ENCODE measurements at regions not wholly inside any gene's neighbourhood (a gene's known extent, or its start where the extent isn't known, plus 50 kb on each side); places are given as distances from the start of the nearest gene placed in this dataset.
"Not testable (repeated sequence)": the region's sequence is repeated elsewhere in the genome, so short reads cannot be mapped to it uniquely, and the experiment has no call there.

DNA sequence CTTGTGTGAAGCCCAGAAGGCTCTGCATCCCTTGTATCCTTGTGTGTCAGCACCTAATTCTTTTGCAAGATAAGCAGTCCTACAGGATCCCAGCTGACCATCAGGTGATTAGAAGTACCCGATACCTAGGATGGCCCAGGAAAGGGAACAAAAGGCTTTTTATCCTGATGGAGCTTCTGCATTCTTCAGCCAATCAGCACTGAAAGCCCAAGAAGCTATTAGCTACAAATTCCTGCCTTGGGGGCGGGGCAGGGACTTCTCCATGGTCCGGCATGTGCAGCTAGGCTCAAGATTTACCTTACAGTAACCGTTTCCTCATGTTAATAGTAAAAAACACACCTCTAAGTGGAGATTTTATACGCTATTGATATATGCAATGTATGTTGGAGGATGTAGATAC lies 264.6 kb upstream of the THUMPD2 start:
- DNase-seq, result no peak

DNA sequence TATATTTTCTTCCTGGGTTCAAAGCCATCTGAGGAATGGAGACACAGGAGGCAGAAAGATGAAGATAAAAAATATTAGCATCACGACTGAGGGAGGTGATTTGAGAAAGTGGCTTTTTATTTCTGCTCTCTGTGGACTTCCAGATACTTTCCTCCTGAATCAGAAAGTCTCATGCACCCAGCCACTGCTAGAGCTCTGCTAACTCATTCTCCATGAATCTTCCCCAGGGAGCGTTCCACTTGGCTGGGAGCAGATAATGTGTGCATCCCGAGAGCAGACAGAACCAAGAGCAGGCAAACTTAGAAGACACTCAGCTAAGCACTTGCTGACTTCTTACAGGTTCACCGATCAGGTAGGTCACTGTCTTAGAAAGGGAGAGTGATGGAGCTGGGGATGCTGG lies 264.1 kb upstream of the THUMPD2 start:
- DNase-seq, result no peak

DNA sequence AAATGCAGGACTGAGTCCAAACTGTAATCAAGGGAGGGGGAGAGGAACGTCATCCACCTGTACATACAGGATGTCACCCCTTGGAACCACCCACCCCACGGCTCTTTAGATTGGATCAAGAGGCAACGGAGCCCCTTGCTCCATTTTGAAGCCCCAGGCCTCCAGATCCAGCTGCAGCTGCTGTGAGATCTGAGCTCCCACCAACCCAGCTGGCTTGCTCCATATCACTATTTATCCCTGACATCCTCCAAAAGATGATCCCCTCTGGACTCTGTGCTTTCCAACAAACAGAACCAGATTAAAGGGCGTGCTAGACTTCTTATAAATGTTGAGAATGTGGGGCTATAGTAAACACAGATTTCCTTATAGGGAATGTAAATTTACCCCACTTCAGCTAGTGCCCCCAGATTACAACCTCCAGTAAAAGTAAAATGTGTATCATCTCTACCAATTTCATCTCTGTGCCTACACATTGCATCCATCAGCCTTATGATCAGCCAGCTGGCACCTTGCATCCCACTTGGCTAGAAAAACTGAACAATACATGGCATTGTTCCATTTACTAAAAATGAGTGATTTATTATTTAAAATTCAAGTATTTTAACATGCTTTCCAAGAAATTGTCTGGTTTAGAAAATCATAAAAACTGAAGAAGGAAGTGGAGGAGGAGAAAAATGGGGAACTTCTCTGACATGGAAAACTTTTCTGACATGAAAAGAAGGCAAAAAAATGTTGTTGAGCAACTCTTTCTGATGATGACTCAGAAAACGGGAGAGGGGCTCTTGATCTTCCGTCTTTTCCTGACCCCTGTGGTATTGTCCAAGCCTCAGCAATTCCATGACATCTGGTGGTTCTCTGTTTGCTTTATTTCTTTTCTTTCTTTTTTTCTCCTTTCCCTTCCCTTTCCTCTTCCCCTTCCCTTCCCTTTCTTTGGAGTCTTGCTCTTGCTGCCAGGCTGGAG lies 262.6 kb upstream of the THUMPD2 start:
- no peak for DNase-seq

DNA sequence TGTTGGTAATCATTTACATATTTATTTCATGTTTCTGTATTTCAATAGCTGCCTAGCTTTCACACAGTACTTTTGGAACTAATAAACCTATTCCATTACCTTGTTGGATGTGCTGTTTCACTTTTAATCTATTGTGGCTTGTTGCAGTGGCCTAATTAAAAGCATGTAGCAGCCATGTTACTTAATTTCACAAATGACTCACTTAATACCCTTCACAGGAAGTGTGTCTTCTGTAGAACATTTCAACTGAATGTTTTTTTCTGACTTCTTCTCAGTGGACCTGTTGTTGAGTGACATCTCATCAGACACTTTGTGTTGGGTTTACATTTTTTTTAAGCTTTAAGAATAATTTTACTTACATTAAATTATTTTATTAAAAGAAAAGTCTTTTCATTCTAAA lies 260.5 kb upstream of the THUMPD2 start:
- DNase-seq, result no peak

DNA sequence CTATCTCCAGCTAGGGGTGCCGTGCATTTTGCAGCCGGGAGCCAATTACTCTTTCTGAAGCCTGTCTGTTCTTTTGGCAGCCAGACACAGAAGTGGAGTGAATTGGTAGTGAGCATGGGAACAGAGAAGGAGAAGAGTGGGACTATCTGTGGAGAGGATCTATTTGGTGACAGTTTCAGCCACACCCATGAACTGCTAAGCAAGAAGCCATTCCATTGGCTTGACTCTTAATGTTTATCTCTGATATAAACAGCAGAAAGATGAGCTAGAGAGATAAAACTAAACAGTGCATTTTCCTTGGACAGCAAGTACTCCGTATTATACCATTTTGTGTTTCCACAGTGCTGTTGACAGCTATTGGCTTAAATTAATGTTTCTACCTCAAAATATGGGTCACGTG lies 259.6 kb upstream of the THUMPD2 start:
- no peak for DNase-seq

DNA sequence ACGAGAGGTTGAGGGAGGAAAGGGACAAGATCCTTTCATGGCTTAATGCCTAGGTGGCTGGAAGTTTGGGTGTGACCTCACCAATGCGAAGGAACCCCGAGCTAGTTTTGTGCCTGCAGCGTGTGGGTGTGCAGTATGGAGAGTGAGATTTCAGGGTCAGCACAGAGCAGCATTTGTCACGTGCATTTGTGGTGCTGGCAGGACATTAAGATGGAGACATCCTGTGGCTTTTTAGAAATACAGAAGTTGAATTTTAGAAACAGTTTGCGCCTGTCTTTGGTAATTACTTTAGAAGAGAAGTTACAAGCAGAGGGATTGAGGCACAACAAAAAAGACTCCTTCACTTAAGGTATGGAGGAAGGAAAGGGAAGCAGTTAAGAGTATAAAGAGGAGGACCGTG lies 258.2 kb upstream of the THUMPD2 start:
- no peak for DNase-seq

DNA sequence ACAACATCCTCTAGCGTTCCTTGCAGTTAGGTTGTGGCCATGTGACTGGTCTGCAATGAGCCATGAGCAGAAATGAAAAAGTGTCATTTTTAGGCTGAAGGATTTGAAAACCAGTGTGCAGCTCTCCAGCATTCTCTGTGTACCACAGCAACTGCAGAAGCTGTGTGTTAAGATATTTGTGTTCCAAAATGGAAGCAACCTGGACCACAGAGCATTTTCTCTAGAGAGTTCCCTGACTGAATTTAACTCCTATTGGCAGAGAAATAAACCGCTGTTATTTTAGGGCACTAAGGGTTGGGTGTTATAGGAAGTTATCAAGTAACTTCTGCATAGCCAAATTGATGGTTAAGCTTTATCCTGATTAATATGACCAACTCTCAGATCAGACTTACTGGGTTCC lies 257.2 kb upstream of the THUMPD2 start:
- DNase-seq, result no peak

DNA sequence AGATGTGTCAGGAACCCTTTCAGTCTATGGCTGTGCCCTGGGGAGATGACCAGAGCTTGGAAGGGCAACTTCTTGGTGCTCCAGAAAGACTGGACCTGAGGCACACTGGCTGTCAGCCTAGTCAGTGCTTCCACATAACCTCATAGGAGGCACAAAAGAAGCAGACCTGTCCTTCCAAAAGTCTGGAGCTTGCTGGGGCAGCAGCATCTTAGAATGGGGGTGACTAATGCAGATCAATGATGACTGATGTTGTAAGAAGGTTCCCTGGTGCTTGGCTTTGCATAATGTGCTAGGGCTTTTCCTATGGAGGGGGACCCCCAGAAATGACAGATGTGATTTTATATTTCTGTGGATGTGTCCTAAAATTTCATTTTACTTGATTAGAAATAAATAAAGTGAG lies 255.7 kb upstream of the THUMPD2 start:
- no peak for DNase-seq

DNA sequence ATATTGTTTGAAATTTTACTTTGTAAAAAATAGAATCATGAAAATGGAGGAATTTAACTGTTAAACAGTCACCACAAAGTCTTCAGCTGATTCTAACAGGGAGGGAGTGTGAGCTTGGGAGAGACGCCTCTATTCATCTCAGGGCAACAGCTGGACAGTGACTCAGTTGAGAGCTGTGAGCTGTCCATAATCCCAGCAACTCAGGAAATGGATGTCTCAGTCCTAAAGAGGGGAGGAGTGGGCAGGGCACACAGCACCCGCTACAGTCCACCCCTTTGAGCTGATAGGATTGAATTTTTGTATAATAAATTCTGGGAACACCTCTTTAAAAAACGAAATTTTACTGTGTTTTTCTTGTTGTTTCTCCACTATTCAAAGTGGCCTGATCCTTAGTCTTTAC lies 255.1 kb upstream of the THUMPD2 start:
- DNase-seq, result no peak

DNA sequence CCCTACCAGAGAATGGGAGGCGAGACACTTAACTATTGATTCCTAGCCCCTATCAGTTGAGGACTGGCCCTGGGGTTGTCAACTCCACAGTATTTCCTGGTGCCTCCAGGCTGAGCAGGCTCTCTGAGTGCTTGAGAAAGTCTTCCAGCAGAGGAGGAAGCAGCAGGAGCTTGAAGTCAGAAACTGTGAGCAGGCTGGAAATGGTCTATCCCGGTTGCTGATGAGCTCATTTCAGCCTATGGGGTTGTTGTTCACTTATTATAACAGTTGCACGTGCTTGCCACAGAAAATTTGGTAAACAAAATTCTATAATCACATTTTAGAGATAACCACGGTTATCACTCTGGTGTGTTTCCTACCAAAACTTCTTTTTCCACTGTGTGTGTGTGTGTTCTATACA lies 254.7 kb upstream of the THUMPD2 start:
- no peak for DNase-seq

DNA sequence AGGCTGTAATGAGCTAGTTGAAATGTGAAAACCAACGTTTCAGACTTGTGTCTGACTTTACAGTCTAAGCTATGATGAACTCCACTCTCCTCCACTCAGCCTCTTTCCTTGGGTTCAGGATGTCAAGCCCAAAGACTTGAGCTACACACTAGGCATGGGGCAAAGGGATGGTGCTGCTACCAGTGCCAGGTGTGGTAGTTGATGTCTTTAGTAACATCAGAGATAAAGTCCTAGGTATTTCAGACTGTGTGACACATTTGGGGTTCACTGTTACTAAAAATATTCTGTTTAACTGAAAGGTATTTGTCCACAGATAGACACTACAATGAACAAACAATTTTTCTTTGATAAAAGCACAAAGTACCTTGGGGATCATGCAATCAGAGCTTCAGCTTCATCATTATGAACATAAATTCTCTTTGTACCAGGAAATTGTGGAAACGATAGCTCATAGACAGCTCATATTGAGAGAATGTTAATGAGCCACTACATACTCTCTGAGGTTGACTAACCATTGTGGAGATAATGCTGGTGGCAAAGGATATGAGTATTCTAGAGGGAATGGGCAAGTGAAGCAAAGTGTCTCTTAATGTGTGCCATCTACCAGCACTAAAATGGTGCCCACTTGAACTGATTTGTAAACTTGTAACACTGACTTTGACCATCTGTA lies 253.7 kb upstream of the THUMPD2 start:
- DNase-seq, result no peak

DNA sequence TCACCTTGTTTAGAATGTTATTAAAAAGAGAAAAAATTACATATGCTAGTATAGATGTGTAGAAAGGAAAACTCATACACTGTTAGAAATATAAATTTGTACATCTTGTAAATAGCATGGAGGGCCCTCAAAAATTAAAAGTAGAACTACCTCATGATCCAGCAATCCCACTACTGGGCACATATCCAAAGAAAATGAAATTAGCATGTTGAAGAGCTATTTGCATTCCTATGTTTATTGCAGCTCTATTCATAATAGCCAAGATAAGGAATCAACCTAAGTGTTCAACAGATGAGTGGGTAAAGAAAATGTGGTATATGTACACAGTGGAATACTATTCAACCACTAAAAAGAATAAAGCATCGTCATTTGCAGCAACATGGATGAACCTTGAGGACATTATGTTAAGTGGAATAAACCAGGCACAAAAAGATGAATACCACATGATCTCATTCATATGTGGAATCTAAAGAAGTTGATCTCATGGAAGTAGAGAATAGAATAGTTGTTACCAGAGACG lies 251.5 kb upstream of the THUMPD2 start:
- DNase-seq, result no peak

DNA sequence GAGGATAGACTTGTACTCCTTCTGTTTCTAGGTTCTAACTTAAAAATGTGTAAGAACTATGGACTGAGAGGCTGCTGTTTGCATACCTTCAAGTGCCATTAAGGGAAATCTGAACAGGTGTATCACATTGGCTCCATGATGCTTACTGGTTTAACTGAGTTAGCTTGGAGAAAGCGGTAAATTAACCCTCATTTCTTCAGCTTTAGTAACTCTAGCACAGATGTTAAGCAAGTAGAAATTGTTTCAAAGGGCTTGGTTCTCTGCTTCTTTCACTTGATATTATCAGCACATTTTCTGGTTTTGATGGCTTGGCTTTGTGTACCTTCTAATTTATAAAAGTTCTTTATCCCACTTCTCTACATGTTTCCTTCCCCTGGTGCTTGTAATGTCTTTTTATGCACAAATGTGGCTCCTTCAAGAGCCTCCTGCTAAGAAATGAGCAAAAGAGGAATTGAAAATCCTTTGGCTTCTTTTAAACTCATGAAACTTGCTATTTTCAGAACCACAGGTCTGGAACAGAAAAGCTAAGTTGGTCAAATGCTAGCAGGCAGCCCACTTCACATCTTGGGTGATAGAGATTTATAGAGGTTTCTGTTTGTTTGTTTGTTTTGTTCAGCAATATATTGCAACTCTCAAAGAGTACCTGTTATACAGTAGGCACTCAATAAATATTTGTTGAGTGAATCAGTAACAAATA lies 249.9 kb upstream of the THUMPD2 start:
- DNase-seq, result no peak

DNA sequence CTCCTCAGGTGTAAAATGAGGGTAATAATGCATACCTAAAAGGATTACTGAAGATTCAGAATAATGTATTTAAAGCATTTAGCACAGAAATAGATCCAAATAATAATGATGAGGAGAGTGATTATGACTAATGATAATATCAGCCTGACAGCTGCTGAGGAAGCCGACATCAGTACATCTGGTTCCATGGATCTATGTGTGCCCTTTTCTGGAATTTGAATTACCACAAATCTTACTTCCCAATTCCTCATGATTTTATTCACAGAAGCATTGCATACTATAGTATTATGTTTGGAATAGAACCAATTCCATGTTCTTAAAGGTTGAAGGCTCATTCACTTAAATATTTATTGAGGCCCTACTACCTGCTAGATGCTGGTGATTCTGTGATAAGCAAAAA lies 248.9 kb upstream of the THUMPD2 start:
- no peak for DNase-seq

DNA sequence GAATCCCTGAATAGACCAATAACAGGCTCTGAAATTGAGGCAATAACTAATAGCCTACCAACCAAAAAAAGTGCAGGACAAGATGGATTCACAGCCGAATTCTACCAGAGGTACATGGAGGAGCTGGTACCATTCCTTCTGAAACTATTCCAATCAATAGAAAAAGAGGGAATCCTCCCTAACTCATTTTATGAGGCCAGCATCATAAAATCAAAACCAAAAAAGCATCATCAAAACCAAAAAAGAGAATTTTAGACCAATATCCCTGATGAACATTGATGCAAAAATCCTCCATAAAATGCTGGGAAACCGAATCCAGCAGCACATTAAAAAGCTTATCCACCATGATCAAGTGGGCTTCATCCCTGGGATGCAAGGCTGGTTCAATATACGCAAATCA lies 246.2 kb upstream of the THUMPD2 start:
- DNase-seq, result not testable (repeated sequence)

DNA sequence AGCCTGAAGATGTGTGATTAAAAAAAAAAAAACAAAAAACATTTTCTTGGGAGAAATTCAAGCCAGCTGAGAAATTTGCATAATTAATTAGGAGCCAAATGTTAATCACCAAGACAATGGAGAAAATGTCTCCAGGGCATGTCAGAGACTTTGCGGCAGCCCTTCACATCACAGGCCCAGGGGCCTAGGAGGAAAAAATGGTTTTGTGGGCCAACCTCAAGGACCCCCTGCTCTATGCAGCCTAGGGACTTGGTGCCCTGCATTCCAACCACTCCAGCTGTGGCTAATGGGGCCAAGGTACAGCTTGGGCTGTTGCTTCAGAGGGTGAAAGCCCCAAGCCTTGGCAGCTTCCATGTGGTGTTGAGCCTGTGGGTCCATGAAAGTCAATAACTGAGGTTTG lies 241.9 kb upstream of the THUMPD2 start:
- DNase-seq, result no peak

DNA sequence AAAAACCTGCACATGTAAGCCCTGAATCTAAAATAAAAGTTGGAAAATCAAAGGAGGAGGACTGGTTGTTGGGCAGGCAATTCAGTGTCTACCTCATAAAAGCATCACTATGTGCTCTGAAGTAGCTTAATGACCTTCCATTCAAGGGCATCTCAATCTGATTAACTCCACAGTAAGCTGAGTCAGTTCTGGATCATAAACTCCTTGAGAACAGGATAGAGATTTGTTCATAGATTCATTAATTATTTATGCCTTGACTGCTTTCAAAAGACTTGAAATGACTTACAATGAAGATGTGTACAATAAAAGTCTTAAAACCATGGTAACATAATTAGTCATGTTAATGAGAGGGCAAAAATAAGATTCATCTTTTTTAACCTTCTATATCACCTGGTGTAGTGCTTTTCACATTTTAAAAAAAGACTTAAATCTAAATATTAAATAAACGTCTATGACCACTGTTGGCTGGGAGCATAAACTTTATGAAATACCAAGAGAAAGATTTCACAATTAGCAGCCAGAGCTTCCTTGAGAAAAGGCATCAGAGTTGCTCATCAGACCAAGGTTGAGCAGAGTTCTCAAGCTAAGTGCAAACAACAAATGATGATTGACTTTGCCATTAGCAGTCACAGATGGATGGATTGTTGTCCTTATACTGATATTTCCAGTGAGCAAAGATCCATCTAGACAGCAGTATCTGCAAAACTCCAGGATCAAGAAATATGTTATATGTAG lies 237.3 kb upstream of the THUMPD2 start:
- no peak for DNase-seq

DNA sequence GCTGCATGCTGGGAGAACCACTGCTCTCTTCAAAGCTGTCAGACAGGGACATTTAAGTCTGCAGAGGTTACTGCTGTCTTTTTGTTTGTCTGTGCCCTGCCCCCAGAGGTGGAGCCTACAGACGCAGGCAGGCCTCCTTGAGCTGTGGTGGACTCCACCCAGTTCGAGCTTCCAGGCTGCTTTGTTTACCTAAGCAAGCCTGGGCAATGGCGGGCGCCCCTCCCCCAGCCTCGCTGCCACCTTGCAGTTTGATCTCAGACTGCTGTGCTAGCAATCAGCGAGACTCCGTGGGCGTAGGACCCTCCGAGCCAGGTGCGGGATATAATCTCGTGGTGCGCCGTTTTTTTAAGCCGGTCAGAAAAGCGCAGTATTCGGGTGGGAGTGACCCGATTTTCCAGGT lies 234.9 kb upstream of the THUMPD2 start:
- DNase-seq, result not testable (repeated sequence)

DNA sequence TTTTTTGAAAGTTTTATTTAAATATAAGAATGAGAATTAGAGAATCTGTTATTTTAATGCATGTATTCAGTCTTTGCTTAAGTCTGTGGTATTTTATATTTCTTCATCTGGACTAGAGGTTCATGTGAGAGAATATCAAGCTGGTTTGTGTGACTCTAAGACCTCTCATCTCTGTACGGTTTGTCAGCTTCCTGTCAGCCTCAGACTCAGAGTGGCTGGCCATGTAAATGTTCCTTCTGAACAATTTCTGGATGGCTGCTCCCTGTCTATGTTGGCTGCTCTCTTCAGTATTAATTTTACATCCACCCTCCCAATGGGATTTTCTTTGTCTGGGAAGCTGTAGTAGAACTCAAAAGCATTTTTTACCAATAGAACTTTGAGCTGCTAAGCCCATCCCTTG lies 225.3 kb upstream of the THUMPD2 start:
- DNase-seq, result no peak

DNA sequence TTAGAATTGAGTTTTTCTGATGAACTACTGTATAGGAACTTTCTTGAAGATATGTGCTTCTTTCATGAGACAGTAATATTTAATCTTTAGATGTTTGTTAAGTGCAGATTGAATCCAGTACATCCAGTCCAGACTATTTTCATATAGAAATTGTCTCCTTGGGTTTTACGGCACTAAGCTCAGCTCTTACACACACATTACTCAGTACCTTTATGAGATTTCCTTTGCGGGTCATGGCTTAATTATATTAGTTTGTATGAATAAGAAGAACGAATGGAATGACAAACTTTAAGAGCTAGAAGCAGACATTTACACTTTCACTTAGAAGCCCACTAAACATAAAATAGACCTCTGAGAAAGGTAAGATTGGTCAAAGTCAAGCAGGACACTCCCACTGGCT lies 223.3 kb upstream of the THUMPD2 start:
- no peak for DNase-seq

DNA sequence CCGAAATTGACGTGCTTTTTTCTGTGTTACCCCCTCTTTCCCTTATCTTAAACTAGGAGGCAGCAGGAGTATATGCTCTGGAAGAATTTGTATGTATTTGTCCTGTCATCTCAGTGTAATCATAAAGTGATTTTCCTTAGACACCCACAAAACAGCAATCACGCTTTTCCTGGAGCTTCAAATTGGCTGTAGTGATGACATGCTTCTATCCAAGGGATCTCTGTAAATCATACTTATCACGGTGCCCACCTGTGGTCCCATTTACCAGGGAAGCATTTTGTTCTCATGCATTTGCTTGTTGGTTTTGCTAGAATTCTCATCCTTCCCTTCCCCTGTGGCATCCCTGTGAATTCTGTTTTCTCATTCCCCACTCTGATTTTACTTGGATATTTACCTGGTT lies 220.8 kb upstream of the THUMPD2 start:
- no peak for DNase-seq

DNA sequence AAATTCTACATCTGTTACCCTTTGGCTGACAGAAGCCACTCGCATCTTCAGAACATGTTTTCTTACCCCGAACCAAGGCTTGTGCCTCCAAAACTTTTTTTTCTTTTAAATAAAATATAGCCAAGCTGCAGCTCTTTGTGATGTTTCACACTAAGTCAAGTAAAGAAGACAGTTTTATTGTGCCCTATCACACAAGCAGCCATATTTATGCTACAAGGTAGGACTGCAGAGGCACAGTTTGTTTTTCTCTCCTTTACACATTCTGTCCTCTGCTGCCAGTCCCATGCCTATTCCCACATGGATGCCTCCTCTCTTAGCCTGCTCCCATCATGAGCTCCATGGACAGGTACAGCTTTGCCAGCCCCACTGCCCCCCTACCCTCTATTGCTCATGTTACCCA lies 219.6 kb upstream of the THUMPD2 start:
- no peak for DNase-seq

DNA sequence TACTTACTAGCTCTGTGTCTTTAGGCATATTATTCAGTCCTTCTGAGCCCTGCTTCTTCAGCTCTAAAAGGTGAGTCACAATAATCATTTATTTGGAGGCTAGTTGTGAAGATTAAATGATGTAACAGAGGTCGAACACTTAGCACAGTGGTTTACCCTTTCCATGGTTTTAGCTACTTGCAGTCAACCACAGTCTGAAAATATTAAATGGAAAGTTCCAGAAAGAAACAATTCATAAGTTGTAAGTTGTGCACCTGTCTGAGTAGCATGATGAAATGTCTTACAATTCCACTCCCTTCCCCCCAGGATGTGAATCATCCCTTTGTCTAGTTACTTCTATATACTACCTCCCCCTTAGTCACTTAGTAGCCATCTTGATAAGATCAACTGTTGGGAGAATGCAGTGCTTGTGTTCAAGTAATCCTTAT lies 217.6 kb upstream of the THUMPD2 start:
- DNase-seq, result no peak

Data from CD4-positive, alpha-beta T cell treated with Interleukin-10 for 1 hour (primary cell).